Left colon (tissue), 2 donors: ENCODE measurements at regions not wholly inside any gene's neighbourhood (a gene's known extent, or its start where the extent isn't known, plus 50 kb on each side); places are given as distances from the start of the nearest gene placed in this dataset.

Experiments used
- ATAC-seq: fragments of 200-7000 bp; cut with Tn5 transposase; one replicate; pipeline ENCODE4 v1.9.1; 2020; ENCODE audit warnings: mild to moderate bottlenecking, moderate library complexity
- DNase-seq, 2 donors: peaks; one replicate each; pipeline ENCODE4 v3.0.0-alpha.2; 2020
- intact Hi-C, 2 donors: fragments of 100-400 bp; cut with DNase I in 1 of 2; cut with micrococcal nuclease in 1 of 2; formaldehyde crosslinking; loops; one replicate each; pipeline versions ENCODE4 v1.11.2 to v1.14.0; 2022; cut with DNase I, micrococcal nuclease
- donor health status: DM: no; HTN: no; CAD: no.
- donor health status: DM: yes; HTN: yes; CAD: no.

DNA sequence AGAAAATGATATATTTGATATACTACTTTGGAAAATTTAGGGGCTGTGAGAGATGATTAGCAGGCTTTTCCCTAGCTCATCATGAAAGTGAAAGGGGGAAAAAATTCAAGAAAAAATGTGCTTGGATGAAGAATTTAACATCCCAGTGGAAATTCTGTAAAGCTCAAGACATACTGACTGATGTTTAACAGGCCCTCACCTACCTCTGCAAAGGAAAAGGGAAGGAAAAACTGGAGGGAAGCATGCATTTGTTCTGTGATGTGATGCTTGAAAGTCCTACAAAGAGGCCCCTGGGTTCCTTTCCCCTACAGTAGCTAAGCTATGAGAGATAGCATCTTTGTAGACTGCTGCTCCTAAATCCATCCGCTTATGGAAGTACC, 364.1 kb downstream of the PDGFC start:
- ATAC-seq (no peak), DNase-seq (no peak)
- intact Hi-C loops, result no loop called here

- DNase-seq, result no peak
- ATAC-seq, result no peak
- intact Hi-C loops, result no loop called here
Measured at GRCh38 chr4:156606554-156607477, 364.8 kb downstream of the PDGFC start.

GRCh38 chr4:156598138-156598681, 373.4 kb downstream of the PDGFC start:
- intact Hi-C loops, result no loop called here
- ATAC-seq (peak; percentile 41), DNase-seq (no peak)

- intact Hi-C loops, result no loop called here
- DNase-seq, result no peak
- no peak for ATAC-seq
Measured at GRCh38 chr4:156596706-156597329, 374.8 kb downstream of the PDGFC start.

DNA sequence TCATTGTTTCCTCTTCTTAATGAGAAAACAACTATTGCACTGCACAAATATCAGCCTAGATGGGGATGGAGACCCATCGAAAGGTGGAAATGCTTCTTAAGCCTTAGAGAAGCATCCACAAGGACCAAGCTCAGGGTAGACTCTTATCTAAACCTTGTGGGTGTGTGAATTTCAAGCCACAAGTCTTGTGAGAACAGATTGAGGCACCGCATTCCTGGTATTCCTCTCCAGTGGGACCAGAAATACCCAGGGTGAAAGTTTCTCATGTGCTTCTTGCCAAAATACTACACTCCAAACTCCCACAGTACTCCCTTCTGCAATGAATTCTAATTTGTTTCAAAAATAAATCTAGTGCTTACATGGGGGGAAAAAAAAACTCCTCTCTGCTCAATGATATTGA, 375.6 kb downstream of the PDGFC start:
- intact Hi-C loops, result no loop called here
- ATAC-seq (no peak), DNase-seq (no peak)

DNA sequence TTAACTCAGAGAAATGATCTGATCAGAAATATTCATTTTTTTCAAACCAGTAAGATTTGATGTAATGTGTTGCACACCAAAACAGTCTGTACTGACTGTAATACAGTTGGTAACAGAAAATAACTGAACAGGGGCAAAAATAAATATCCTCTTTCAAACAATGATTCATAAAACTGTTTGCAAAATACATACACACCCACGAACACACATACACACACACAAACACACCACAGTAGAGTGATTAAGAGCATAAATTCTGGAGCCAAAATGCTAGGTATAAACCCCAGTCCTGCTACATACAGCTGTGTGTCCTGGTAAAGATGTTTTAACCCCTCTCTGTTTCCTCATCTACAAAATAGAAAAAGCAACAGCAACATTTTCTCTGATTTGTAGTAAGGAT, 376.6 kb downstream of the PDGFC start:
- ATAC-seq, result no peak
- intact Hi-C loops, result no loop called here
- DNase-seq, result no peak

DNA sequence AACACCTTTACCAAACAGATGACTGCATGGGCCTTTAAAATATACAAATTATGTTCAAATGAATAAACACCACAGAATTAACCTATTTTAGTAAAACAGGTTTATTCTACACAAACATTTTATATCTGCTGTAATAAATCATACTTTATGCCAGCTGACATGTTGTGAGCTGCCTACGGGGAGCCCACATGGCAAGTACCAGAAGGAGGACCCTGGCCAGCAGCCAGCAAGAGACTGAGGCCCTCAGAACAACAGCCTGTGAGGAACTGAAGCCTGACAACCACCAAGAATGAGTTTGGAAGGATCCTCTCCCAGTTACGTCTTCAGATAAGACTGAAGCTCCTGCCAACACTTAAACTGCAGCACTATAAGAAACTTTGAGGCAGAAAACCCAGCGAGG, 377.0 kb downstream of the PDGFC start:
- ATAC-seq (no peak), DNase-seq (peak; percentile 26 to 53)
- intact Hi-C loops, result no loop called here

DNA sequence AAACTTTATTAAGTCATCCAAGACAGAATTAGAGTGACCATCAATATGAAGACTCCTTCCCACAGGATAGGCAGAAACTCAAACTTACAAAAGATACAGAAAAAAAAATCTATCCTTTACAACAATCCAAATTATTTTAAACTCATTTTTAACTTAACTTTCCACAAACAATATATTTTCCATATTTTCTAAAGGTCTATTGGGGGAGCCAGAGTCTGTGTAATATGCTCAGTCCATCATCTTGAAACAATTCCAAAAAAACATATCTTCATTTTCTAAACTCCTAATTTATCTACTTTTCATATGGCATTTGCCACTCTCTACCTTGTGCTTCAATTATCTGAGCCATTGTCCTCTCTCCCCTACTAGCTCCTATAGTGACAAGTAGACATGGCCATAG, 378.1 kb downstream of the PDGFC start:
- ATAC-seq (no peak), DNase-seq (no peak)
- intact Hi-C loops, result no loop called here

- intact Hi-C loops, result no loop called here
- ATAC-seq (no peak), DNase-seq (no peak)
Measured at GRCh38 chr4:156591679-156592078, 379.9 kb downstream of the PDGFC start.

DNA sequence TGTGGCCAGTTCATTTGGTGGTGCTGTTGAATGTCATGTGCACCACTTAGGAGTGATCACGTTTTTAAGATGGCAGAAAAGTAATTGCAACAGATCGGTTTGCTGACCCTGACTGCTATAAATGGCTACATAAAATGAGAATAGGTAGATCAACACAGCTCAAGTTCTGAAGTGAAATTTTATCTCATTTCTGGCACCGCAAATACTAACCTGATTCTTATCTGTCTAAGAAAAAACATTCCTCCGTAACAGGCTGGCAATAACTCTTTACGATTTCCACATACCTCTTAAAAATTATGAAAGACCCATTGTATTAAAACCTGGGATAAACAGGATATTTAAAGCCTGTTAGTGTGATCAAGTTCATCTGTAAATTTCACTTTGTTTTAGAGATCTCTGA, 387.5 kb downstream of the PDGFC start:
- ATAC-seq (peak; percentile 16), DNase-seq (no peak)
- intact Hi-C loops, result no loop called here

DNA sequence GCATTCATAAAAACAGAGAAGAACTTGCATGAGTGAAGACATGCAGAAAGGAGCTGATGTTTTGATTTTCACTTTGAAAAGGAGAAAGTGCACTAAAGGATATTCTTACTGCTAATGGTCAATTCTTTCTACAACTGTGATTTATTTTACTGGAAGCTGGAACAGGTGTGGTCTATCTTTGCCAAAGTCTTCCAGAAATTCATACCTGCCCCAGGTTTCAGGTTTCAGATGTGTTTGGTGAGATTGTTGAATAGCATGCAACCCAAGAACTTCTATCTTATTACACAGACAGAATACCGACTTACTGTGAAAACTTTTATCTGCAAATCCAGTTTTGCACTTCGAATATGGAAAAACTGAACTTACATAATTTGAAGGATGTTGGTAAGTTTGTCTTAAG, 388.3 kb downstream of the PDGFC start:
- DNase-seq (no peak), ATAC-seq (no peak)
- intact Hi-C loops, result no loop called here

- DNase-seq (no peak), ATAC-seq (peak; percentile 61)
- intact Hi-C loops, result no loop called here
Measured at GRCh38 chr4:156581282-156582063, 390.1 kb downstream of the PDGFC start.

- intact Hi-C loops, result no loop called here
- no peak for DNase-seq
- no peak for ATAC-seq
Measured at GRCh38 chr4:156578713-156579112, 392.9 kb downstream of the PDGFC start.

DNA sequence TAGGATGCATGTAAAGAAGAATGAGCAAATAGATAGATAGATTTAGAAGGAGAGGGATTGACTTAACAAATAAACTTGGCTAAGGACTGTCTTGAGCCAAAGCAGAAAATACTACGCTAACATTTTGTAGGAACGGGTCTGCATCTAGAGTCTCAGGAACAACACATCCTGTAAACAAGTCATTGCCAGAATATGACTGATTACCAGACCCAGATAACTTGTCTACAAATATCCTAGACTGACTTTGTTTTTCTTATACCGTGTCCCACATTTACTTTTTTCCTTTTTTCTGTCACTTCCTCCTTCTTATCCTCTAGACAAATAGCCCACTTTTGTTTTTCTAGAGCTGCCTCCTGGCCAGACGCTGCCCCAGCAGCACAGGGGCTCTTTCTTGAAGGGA, 393.6 kb downstream of the PDGFC start:
- ATAC-seq (no peak), DNase-seq (no peak)
- intact Hi-C loops, result no loop called here

GRCh38 chr4:156576946-156577345, 394.7 kb downstream of the PDGFC start:
- intact Hi-C loops, result no loop called here
- DNase-seq (no peak), ATAC-seq (no peak)

DNA sequence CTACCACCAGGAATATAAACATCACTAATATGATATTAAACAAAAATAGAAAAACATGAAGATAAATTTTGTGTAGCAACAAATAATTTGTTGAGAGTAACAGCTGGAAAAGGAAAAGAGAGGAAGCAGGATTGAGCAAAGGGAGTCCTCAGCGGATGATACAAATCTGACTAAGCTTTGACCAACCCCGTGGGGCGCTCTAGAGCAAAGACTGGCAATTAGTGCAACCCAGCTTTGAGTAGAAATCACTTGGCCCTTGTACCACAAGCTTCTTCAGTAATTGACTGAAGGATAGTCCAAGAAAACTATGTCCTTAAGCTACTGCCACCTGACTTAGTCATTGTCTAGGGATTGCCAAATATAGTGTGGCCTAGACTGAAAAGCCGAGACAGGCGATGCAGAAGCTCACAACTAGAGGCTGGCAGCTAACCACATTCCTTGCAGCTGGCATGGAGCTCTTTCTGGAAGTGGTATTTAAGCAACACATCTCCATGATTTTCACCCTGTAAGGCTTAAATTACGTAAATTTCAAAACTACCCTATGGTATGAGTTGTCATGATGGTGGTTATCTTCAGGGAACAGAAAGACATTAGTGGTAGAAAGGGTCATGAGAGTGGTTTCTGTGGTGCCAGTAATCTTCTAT, 396.0 kb downstream of the PDGFC start:
- no peak for ATAC-seq
- intact Hi-C loops, result no loop called here
- DNase-seq, result no peak

GRCh38 chr4:156571146-156571545, 400.5 kb downstream of the PDGFC start:
- intact Hi-C loops, result no loop called here
- DNase-seq (no peak), ATAC-seq (no peak)

- no peak for DNase-seq
- ATAC-seq, result no peak
- intact Hi-C loops, result no loop called here
Measured at GRCh38 chr4:156569535-156569934, 402.1 kb downstream of the PDGFC start.

DNA sequence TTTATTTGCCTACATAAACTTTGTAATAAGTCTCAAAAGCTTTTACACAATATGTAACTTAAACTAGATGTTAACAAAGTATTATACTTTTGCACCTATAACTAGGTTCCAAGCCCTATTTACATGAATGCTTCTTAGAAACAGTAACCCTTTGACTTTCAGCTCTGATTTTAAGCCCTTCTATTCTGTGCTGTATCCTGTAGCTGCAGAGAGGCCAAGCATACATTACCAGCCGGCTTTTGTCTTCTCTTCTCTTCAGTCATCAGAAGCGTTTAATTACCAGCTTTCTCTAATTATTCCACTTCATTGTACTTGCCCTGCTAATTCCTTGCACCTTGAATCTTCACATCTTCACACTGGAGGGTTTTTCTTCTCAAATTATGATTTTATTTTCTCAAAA, 403.1 kb downstream of the PDGFC start:
- intact Hi-C loops, result no loop called here
- no peak for DNase-seq
- no peak for ATAC-seq
